NCI-H2171 (cell line): ENCODE measurements at regions not wholly inside any gene's neighbourhood (a gene's known extent, or its start where the extent isn't known, plus 50 kb on each side); places are given as distances from the start of the nearest gene placed in this dataset.
"Not testable (repeated sequence)": the region's sequence is repeated elsewhere in the genome, so short reads cannot be mapped to it uniquely, and the experiment has no call there.

Source experiments
- DNase-seq: peaks from one replicate; lab custom pipeline; 2025; lab: John Stamatoyannopoulos, UW

- DNase-seq, result peak; percentile 80
Measured at GRCh38 chr7:47190462-47190861, 391.4 kb downstream of the TNS3 start.

- DNase-seq, result peak; percentile 74
Measured at GRCh38 chr7:47188653-47189315, 393.1 kb downstream of the TNS3 start.

- peak; percentile 23 for DNase-seq
Measured at GRCh38 chr7:47188136-47188535, 393.8 kb downstream of the TNS3 start.

GRCh38 chr7:47186316-47186715 lies 395.6 kb downstream of the TNS3 start:
- no peak for DNase-seq

GRCh38 chr7:47185839-47186238 lies 396.1 kb downstream of the TNS3 start:
- DNase-seq, result no peak

- DNase-seq, result no peak
Measured at GRCh38 chr7:47185170-47185569, 396.7 kb downstream of the TNS3 start.

GRCh38 chr7:47183862-47184590 lies 397.9 kb downstream of the TNS3 start:
- peak; percentile 67 for DNase-seq

GRCh38 chr7:47181746-47182361 lies 400.1 kb downstream of the TNS3 start:
- peak; percentile 29 for DNase-seq

GRCh38 chr7:47180516-47180826 lies 401.4 kb downstream of the TNS3 start:
- DNase-seq, result no peak

- peak; percentile 86 for DNase-seq
Measured at GRCh38 chr7:47179812-47180515, 401.9 kb downstream of the TNS3 start.

- not testable (repeated sequence) for DNase-seq
Measured at GRCh38 chr7:47172602-47173539, 409.0 kb downstream of the TNS3 start.

- DNase-seq, result no peak
Measured at GRCh38 chr7:47170516-47170915, 411.4 kb downstream of the TNS3 start.

GRCh38 chr7:47154791-47155190 lies 427.1 kb downstream of the TNS3 start:
- DNase-seq, result no peak

GRCh38 chr7:47153576-47153975 lies 428.3 kb downstream of the TNS3 start:
- no peak for DNase-seq

GRCh38 chr7:47153058-47153457 lies 428.9 kb downstream of the TNS3 start:
- DNase-seq, result peak; percentile 49

GRCh38 chr7:47152307-47152706 lies 429.6 kb downstream of the TNS3 start:
- no peak for DNase-seq

- DNase-seq, result no peak
Measured at GRCh38 chr7:47150497-47151260, 431.2 kb downstream of the TNS3 start.

- DNase-seq, result no peak
Measured at GRCh38 chr7:47149971-47150370, 431.9 kb downstream of the TNS3 start.

- DNase-seq, result no peak
Measured at GRCh38 chr7:47149208-47149839, 432.6 kb downstream of the TNS3 start.

- DNase-seq, result no peak
Measured at GRCh38 chr7:47148536-47149207, 433.2 kb downstream of the TNS3 start.
